HG02973 (cell line): ENCODE measurements at regions not wholly inside any gene's neighbourhood (a gene's known extent, or its start where the extent isn't known, plus 50 kb on each side); places are given as distances from the start of the nearest gene placed in this dataset.
"Not testable (repeated sequence)": the region's sequence is repeated elsewhere in the genome, so short reads cannot be mapped to it uniquely, and the experiment has no call there.

ENCODE experiments used
- ATAC-seq: cut with Tn5 transposase; IDR thresholded peaks from one replicate; pipeline ENCODE4 v1.9.1; 2021; ENCODE audit warnings: moderate library complexity; ENCODE audit not compliant: unreplicated experiment

GRCh38 chr1:113185463-113186104 lies 112.6 kb downstream of the LRIG2 start:
- ATAC-seq = peak; percentile 92

DNA sequence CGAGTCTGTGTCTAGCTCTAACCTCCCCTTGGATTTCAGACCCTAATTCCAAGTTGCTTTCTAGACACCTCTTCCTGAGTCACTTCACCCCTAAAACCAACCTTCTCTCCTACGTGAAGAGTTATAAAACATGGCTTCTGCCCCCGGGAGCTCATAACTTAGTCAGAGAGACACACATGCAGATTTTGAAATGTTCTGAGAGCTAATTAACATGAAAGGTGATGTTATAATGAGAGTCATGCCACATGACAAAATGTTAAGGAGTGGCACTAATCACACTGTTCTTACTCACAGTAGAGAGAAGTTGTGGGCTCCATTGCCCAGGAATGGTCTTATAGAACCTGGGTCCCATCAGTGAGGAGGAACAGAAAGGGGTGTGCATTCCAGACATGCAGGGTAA lies 117.1 kb downstream of the LRIG2 start:
- no peak for ATAC-seq

GRCh38 chr1:113190930-113191329 lies 117.9 kb downstream of the LRIG2 start:
- no peak for ATAC-seq

DNA sequence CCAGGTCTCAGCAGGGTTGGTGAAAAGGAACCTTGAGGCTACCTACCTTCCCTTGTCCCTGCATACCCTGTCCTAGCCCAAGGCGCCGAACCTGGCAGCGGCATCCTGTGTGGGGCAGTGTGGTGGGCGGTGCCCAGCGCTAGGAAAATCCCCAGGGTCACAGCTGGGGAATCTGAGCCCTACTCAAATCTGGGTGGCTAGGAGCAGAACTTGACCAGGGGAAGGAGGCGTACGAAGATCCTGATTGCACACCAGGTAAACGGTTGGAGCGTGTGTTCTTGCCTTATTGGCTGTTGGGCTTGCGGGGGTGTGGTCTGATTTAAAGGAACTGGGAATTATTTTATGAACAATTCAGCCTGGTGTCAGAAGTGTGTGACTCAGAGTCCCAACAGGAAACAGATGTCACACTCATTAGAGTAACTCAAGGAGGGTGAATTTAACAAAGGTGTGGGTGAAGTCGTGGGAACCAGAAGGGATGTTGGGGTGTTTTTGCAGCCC lies 118.6 kb downstream of the LRIG2 start:
- ATAC-seq = peak; percentile 64

DNA sequence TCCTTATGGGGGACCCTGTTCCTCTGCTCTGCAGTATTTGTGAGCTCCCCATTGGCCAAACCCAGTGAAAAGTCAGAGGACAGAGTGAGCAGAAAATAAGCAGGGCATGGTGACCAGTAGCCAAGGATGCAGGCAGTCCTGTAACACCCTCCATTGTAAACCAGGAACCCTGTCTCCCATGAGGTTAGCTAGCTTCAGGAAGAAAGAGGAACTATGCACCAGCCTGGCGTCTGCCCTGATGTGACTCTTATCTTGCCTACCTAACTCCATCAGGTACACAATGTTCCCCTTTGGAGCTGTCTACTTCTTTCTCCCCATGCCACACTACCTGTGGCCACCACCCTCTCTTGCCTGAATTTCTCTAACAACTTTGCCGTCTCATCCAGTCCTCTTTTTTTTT lies 119.2 kb downstream of the LRIG2 start:
- ATAC-seq = no peak

- no peak for ATAC-seq
Measured at GRCh38 chr1:113192980-113193379, 120.0 kb downstream of the LRIG2 start.

GRCh38 chr1:113194846-113195830 lies 122.1 kb downstream of the LRIG2 start:
- ATAC-seq = no peak

DNA sequence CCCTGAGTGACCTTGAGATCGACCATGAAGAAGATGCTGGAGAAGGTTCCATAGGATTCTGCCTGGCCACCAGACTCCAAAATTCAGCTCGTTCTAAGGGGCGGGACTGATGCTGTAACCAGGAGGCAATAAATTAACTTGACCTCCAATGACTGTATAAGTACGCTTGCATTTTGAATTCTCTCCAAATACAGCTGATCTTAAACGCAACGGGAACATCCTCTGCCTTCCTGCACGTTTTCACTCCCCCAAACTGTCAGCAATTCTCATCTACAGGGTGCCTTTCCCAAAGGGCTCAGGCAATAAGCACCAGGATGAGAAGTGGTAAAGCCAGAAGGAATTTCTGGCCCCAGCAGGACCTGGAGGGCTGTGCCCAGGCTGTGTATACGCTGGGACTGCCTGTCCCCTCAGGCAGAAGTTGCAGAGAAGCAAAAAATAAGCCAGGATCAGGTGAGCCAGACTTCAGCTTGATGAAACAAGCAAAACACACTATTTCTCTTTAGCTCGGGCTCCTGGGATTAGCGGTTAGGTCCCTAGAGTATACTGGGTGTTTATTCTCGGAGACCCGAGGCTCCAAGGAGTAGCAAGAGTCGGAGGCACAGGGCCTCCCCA lies 124.8 kb downstream of the LRIG2 start:
- no peak for ATAC-seq

GRCh38 chr1:113198806-113199205 lies 125.8 kb downstream of the LRIG2 start:
- no peak for ATAC-seq

DNA sequence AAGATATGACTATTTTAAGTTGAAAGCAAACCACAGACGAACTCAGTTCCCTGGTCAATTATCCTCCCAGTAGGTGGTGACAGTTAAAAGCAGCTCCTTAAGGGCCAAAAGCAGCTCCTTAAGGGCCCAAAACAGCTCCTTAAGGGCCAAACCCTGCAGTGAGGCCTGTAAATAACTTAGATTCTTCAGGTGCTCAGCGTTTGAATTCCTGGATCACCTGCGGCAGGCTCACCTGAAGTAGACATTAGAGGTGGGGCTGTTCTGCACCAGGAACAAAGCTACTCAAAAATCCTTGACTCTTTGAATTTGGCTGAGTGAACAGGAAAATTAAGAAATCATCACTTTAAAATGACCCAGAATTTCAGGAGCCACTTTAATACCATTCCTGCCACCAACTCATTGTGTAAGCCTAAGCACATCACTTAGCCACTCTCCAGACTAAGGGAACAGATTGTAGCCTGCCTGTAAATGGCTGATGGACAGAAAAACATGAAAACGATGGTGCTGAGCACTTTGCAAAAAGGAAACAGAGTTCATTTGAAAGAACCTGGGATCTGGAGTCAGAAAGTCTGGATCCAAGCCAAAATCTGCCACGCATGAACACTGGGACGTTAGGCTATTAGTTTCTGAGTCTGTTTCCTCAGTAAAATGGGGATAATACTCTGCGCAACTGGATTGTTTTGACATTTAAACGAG lies 126.9 kb downstream of the LRIG2 start:
- ATAC-seq = no peak

DNA sequence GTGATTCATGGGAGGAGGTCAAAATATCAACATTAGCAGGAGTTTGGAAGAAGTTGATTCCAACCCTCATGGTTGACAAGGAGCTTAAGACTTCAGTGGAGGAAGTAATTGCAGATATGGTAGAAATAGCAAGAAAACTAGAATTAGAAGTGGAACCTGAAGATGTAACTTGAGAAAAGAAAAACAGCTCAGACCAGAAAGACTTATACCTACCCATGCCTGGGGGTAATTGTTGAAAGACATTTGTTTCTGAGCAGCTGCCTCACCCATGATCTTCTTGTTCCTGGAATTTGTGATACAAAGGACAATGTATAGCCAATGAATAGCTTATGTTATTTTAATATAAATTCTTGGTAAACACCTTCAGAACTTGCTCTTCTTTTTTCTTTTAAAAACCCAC lies 128.6 kb downstream of the LRIG2 start:
- no peak for ATAC-seq

DNA sequence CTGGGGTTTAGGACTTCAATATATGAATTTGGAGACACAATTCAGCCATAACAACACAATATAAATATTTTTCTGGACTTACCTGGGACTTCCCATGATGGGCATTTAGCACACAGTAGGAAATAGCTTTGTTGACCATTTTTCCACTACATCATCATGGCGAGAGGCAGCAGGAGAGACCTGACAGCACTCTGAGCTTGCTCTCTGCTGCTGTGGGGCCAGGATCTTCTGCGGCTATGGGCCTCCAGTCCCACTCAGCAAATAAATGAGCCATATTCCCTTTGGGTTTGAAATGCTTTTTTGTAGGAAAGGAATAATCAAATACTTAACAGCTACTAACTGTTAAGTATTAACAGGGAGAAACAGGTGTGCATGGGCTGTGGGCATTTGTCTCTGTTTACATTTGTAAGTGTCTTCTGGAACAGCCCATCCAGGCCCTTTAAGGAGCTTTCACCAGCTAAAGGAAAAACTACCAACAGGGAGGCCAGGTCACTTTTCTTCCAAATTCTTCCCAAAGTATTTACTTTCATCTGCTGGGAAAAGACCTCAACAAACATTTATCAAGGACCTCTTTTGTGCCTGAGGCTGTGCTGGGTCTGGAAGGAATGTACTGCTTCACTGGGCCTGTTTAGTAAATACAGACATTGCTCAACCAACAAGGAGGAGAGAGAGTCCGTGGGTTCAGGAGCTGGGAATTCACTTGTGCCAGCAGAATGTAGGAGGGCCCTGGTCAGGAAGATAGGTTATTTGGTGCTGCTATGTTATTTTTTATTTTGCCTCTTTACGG lies 133.2 kb downstream of the LRIG2 start:
- ATAC-seq = no peak

DNA sequence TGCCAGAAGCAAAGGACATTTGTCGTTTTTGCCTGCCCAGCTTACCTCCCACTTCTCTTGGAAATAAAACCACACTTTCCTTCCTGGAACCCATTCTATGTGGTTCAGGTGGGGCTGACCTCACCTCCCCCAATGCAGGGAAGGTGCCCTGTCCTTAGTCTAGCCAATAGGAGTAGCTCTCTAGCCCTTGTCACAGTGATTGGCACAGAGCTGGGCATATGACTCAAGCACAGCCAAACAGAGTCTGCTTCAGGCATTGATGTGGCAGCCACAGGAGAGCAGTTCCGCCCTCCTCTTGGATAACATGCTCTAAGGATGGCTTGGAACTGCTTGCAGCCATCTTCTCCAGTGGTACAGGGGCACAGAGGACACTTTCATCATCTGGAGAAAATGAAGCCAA lies 134.0 kb downstream of the LRIG2 start:
- ATAC-seq = no peak

- no peak for ATAC-seq
Measured at GRCh38 chr1:113207457-113207856, 134.5 kb downstream of the LRIG2 start.

DNA sequence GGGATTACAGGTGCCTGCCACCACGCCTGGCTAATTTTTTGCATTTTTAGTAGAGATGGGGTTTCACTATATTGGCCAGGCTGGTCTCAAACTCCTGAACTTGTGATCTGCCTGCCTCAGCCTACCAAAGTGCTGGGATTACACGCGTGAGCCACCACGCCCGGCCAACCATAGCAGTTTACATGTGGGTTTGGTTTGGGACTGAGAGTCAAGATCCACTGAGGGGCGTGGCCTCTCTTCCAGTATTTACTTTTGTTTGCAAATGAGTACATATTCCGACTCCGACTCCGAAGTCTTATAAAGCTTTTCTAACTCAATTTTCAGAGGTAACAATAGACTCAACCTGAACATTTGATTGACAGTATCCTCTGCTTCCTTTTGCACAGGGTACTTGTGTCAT lies 135.4 kb downstream of the LRIG2 start:
- ATAC-seq = not testable (repeated sequence)

DNA sequence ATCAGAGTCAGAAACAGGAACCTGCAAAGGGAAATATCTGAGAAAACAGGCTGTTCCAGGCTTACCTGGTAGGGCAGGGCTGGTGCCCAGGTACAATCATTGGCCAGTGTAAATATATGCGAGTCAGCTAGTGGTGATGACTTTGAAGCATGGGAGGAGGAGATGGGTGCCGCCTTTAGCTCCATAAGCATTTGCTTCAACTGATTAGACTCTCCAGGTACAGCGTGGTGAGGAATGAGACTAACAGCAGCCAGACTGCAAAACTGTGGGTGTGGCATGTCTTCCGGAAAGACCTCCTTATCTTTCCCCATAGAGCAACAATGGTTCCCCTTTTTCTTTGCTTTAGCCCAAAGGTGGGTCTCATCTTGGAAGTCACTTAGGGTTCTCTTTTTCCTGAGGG lies 137.2 kb downstream of the LRIG2 start:
- no peak for ATAC-seq

- ATAC-seq = no peak
Measured at GRCh38 chr1:113211467-113211866, 138.5 kb downstream of the LRIG2 start.

- no peak for ATAC-seq
Measured at GRCh38 chr1:113215015-113215414, 142.0 kb downstream of the LRIG2 start.

DNA sequence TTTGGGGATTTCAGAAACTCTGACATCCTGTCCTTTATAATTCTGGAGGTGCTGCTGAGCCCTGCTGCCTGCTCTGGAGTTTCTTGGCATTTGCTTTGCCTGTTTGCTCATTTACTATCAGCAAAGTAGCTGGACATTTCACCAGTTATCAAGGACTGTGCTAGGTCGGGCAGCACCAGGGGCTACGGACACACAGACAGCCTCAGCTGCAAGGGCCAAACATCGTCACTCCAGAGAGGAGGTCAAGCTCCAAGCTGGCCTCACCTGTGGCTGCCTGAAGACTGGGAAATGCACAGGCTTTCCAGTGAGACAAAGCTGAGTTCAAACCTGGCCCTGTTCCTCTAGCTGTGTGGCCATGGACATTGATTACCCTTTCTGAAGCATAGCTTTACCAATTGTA lies 143.7 kb downstream of the LRIG2 start:
- no peak for ATAC-seq
